Medulla oblongata (tissue), 1 donor: ENCODE measurements at regions not wholly inside any gene's neighbourhood (a gene's known extent, or its start where the extent isn't known, plus 50 kb on each side); places are given as distances from the start of the nearest gene placed in this dataset.
A peak's percentile ranks its signal among the peaks of the same experiment; 100 is the strongest.
"Not testable (repeated sequence)": the region's sequence is repeated elsewhere in the genome, so short reads cannot be mapped to it uniquely, and the experiment has no call there.

Source experiments
- DNase-seq: peaks from one replicate; pipeline ENCODE4 v3.0.0-alpha.2; 2015; ENCODE audit errors: extremely low spot score

GRCh38 chr3:153370680-153371079 lies 208.7 kb downstream of the RAP2B start:
- DNase-seq: no peak

- DNase-seq: no peak
Observed at GRCh38 chr3:153372326-153372725, 210.3 kb downstream of the RAP2B start.

- DNase-seq: peak; percentile 84
Observed at GRCh38 chr3:153373606-153374005, 211.6 kb downstream of the RAP2B start.

- not testable (repeated sequence) for DNase-seq
Observed at GRCh38 chr3:153378366-153378765, 216.3 kb downstream of the RAP2B start.

GRCh38 chr3:153379516-153379915 lies 217.5 kb downstream of the RAP2B start:
- no peak for DNase-seq

- DNase-seq: no peak
Observed at GRCh38 chr3:153385343-153385742, 223.3 kb downstream of the RAP2B start.

- DNase-seq: no peak
Observed at GRCh38 chr3:153392363-153392762, 230.3 kb downstream of the RAP2B start.

- no peak for DNase-seq
Observed at GRCh38 chr3:153394017-153394416, 232.0 kb downstream of the RAP2B start.

GRCh38 chr3:153396581-153396980 lies 234.6 kb downstream of the RAP2B start:
- no peak for DNase-seq

- no peak for DNase-seq
Observed at GRCh38 chr3:153397794-153398193, 235.8 kb downstream of the RAP2B start.

- DNase-seq: no peak
Observed at GRCh38 chr3:153399636-153400035, 237.6 kb downstream of the RAP2B start.

- no peak for DNase-seq
Observed at GRCh38 chr3:153400641-153401040, 238.6 kb downstream of the RAP2B start.

GRCh38 chr3:153404157-153404556 lies 242.1 kb downstream of the RAP2B start:
- no peak for DNase-seq

- not testable (repeated sequence) for DNase-seq
Observed at GRCh38 chr3:153405320-153405719, 243.3 kb downstream of the RAP2B start.

GRCh38 chr3:153410517-153410916 lies 248.5 kb downstream of the RAP2B start:
- no peak for DNase-seq

- DNase-seq: no peak
Observed at GRCh38 chr3:153414982-153415381, 253.0 kb downstream of the RAP2B start.

GRCh38 chr3:153422314-153422713 lies 260.3 kb downstream of the RAP2B start:
- no peak for DNase-seq

GRCh38 chr3:153423820-153424219 lies 261.8 kb downstream of the RAP2B start:
- DNase-seq: not testable (repeated sequence)

GRCh38 chr3:153426344-153426743 lies 264.3 kb downstream of the RAP2B start:
- DNase-seq: no peak

- no peak for DNase-seq
Observed at GRCh38 chr3:153426803-153427202, 264.8 kb downstream of the RAP2B start.

- no peak for DNase-seq
Observed at GRCh38 chr3:153429821-153430220, 267.8 kb downstream of the RAP2B start.

- DNase-seq: peak; percentile 13
Observed at GRCh38 chr3:153431076-153431475, 269.1 kb downstream of the RAP2B start.

- DNase-seq: peak; percentile 5
Observed at GRCh38 chr3:153437666-153438065, 275.6 kb downstream of the RAP2B start.

GRCh38 chr3:153438271-153438670 lies 276.2 kb downstream of the RAP2B start:
- no peak for DNase-seq

- DNase-seq: no peak
Observed at GRCh38 chr3:153439780-153440179, 277.8 kb downstream of the RAP2B start.
